ENCODE measurements at regions not wholly inside any gene's neighbourhood (a gene's known extent, or its start where the extent isn't known, plus 50 kb on each side); places are given as distances from the start of the nearest gene placed in this dataset.

- no peaks in the 10 kb centered on the region for H3K36me3 ChIP-seq (ENCODE audit: insufficient read depth, insufficient read length, low read length)
- no peak overlapping the region for H3K9ac ChIP-seq (ENCODE audit: insufficient read length, low read depth)
- TF ChIP-seq YY1 (IDR thresholded peaks at IDR 0.05; ENCODE audit: insufficient read depth, insufficient read length), result no peak
- TF ChIP-seq SUZ12 (IDR thresholded peaks at IDR 0.05; ENCODE audit: extremely low read depth, insufficient read depth, insufficient read length), result no peak
- TF ChIP-seq ZNF274 (IDR thresholded peaks at IDR 0.05; ENCODE audit: low read depth, low read length), result no peak
- 0 out of 2 replicates have a peak, but pooled peaks cover 6% of the 10 kb centered on the region for H3K9me3 ChIP-seq (ENCODE audit: insufficient read depth, low read length)
- H3K27me3 ChIP-seq (ENCODE audit: insufficient read depth, insufficient read length), result no peaks in the 10 kb centered on the region
- H3K4me1 ChIP-seq (ENCODE audit: insufficient read depth, insufficient read length), result peaks cover 13% of the 10 kb centered on the region
- DNase-seq (ENCODE audit: low read depth, low spot score), result no peak
- no peak overlapping the region for H3K4me3 ChIP-seq (ENCODE audit: insufficient read length, low read depth)
These were observed 65.9 kb upstream of the TEX51 start for GRCh38 chr2:126832757-126833156.

GRCh38 chr2:126834006-126834659 lies 64.6 kb upstream of the TEX51 start:
- H3K4me3 ChIP-seq (ENCODE audit: insufficient read length, low read depth), result no peak overlapping the region
- DNase-seq (ENCODE audit: low read depth, low spot score), result no peak
- TF ChIP-seq YY1 (IDR thresholded peaks at IDR 0.05; ENCODE audit: insufficient read depth, insufficient read length) (no peak), SUZ12 (IDR thresholded peaks at IDR 0.05; ENCODE audit: extremely low read depth, insufficient read depth, insufficient read length) (no peak), ZNF274 (IDR thresholded peaks at IDR 0.05; ENCODE audit: low read depth, low read length) (no peak)
- no peak overlapping the region for H3K9ac ChIP-seq (ENCODE audit: insufficient read length, low read depth)
- 0 out of 2 replicates have a peak, but pooled peaks cover 6% of the 10 kb centered on the region for H3K9me3 ChIP-seq (ENCODE audit: insufficient read depth, low read length)
- H3K4me1 ChIP-seq (ENCODE audit: insufficient read depth, insufficient read length), result peaks cover 13% of the 10 kb centered on the region
- no peaks in the 10 kb centered on the region for H3K36me3 ChIP-seq (ENCODE audit: insufficient read depth, insufficient read length, low read length)
- H3K27me3 ChIP-seq (ENCODE audit: insufficient read depth, insufficient read length), result no peaks in the 10 kb centered on the region

GRCh38 chr2:126835261-126835660 lies 63.4 kb upstream of the TEX51 start:
- DNase-seq (ENCODE audit: low read depth, low spot score), result no peak
- H3K4me1 ChIP-seq (ENCODE audit: insufficient read depth, insufficient read length), result peaks cover 13% of the 10 kb centered on the region
- H3K9ac ChIP-seq (ENCODE audit: insufficient read length, low read depth), result no peak overlapping the region
- H3K4me3 ChIP-seq (ENCODE audit: insufficient read length, low read depth), result no peak overlapping the region
- H3K27me3 ChIP-seq (ENCODE audit: insufficient read depth, insufficient read length), result no peaks in the 10 kb centered on the region
- 0 out of 2 replicates have a peak, but pooled peaks cover 6% of the 10 kb centered on the region for H3K9me3 ChIP-seq (ENCODE audit: insufficient read depth, low read length)
- no peaks in the 10 kb centered on the region for H3K36me3 ChIP-seq (ENCODE audit: insufficient read depth, insufficient read length, low read length)
- TF ChIP-seq ZNF274 (IDR thresholded peaks at IDR 0.05; ENCODE audit: low read depth, low read length), result no peak
- no peak for TF ChIP-seq YY1 (IDR thresholded peaks at IDR 0.05; ENCODE audit: insufficient read depth, insufficient read length)
- no peak for TF ChIP-seq SUZ12 (IDR thresholded peaks at IDR 0.05; ENCODE audit: extremely low read depth, insufficient read depth, insufficient read length)

- Histone ChIP-seq H3K9ac (ENCODE audit: insufficient read length, low read depth) (no peak overlapping the region), H3K4me1 (ENCODE audit: insufficient read depth, insufficient read length) (peaks cover 13% of the 10 kb centered on the region), H3K36me3 (ENCODE audit: insufficient read depth, insufficient read length, low read length) (no peaks in the 10 kb centered on the region), H3K9me3 (ENCODE audit: insufficient read depth, low read length) (0 out of 2 replicates have a peak, but pooled peaks cover 6% of the 10 kb centered on the region), H3K4me3 (ENCODE audit: insufficient read length, low read depth) (no peak overlapping the region), H3K27me3 (ENCODE audit: insufficient read depth, insufficient read length) (no peaks in the 10 kb centered on the region)
- TF ChIP-seq YY1 (IDR thresholded peaks at IDR 0.05; ENCODE audit: insufficient read depth, insufficient read length) (no peak), SUZ12 (IDR thresholded peaks at IDR 0.05; ENCODE audit: extremely low read depth, insufficient read depth, insufficient read length) (no peak), ZNF274 (IDR thresholded peaks at IDR 0.05; ENCODE audit: low read depth, low read length) (no peak)
- DNase-seq (ENCODE audit: low read depth, low spot score), result no peak
These were observed 62.9 kb upstream of the TEX51 start for GRCh38 chr2:126835831-126836230.

- no peak for TF ChIP-seq SUZ12 (IDR thresholded peaks at IDR 0.05; ENCODE audit: extremely low read depth, insufficient read depth, insufficient read length)
- no peak for TF ChIP-seq YY1 (IDR thresholded peaks at IDR 0.05; ENCODE audit: insufficient read depth, insufficient read length)
- TF ChIP-seq ZNF274 (IDR thresholded peaks at IDR 0.05; ENCODE audit: low read depth, low read length), result no peak
- Histone ChIP-seq H3K4me3 (ENCODE audit: insufficient read length, low read depth) (no peak overlapping the region), H3K36me3 (ENCODE audit: insufficient read depth, insufficient read length, low read length) (no peaks in the 10 kb centered on the region), H3K27me3 (ENCODE audit: insufficient read depth, insufficient read length) (no peaks in the 10 kb centered on the region), H3K4me1 (ENCODE audit: insufficient read depth, insufficient read length) (peaks cover 7% of the 10 kb centered on the region), H3K9ac (ENCODE audit: insufficient read length, low read depth) (no peak overlapping the region), H3K9me3 (ENCODE audit: insufficient read depth, low read length) (0 out of 2 replicates have a peak, but pooled peaks cover 6% of the 10 kb centered on the region)
- no peak for DNase-seq (ENCODE audit: low read depth, low spot score)
These were observed 61.7 kb upstream of the TEX51 start for GRCh38 chr2:126836761-126837679.

GRCh38 chr2:126837966-126838715 lies 60.5 kb upstream of the TEX51 start:
- no peaks in the 10 kb centered on the region for H3K36me3 ChIP-seq (ENCODE audit: insufficient read depth, insufficient read length, low read length)
- TF ChIP-seq ZNF274 (IDR thresholded peaks at IDR 0.05; ENCODE audit: low read depth, low read length), result no peak
- no peak for TF ChIP-seq YY1 (IDR thresholded peaks at IDR 0.05; ENCODE audit: insufficient read depth, insufficient read length)
- 0 out of 2 replicates have a peak, but pooled peaks cover 6% of the 10 kb centered on the region for H3K9me3 ChIP-seq (ENCODE audit: insufficient read depth, low read length)
- H3K9ac ChIP-seq (ENCODE audit: insufficient read length, low read depth), result no peak overlapping the region
- no peak for DNase-seq (ENCODE audit: low read depth, low spot score)
- H3K4me3 ChIP-seq (ENCODE audit: insufficient read length, low read depth), result no peak overlapping the region
- no peaks in the 10 kb centered on the region for H3K4me1 ChIP-seq (ENCODE audit: insufficient read depth, insufficient read length)
- no peaks in the 10 kb centered on the region for H3K27me3 ChIP-seq (ENCODE audit: insufficient read depth, insufficient read length)
